Osteocyte (in vitro differentiated cells): ENCODE measurements at regions not wholly inside any gene's neighbourhood (a gene's known extent, or its start where the extent isn't known, plus 50 kb on each side); places are given as distances from the start of the nearest gene placed in this dataset.
"Not testable (repeated sequence)": the region's sequence is repeated elsewhere in the genome, so short reads cannot be mapped to it uniquely, and the experiment has no call there.

Experiments used
- DNase-seq: peaks from one replicate; pipeline ENCODE4 v3.0.0; 2021; ENCODE audit warnings: mixed read lengths; ENCODE audit not compliant: unreplicated experiment; ENCODE audit errors: extremely low spot score
- H3K27ac Mint-ChIP-seq: one replicate; pipeline ENCODE4 v1.8.0; 2021; ENCODE audit warnings: mild to moderate bottlenecking, mixed read lengths; ENCODE audit not compliant: unreplicated experiment
- H3K27me3 Mint-ChIP-seq: one replicate; pipeline ENCODE4 v1.8.0; 2021; ENCODE audit warnings: mixed read lengths; ENCODE audit not compliant: unreplicated experiment
- H3K36me3 Mint-ChIP-seq: one replicate; pipeline ENCODE4 v1.8.0; 2021; ENCODE audit warnings: mixed read lengths; ENCODE audit not compliant: unreplicated experiment
- H3K4me1 Mint-ChIP-seq: one replicate; pipeline ENCODE4 v1.8.0; 2021; ENCODE audit warnings: mixed read lengths; ENCODE audit not compliant: unreplicated experiment
- H3K4me3 Mint-ChIP-seq: one replicate; pipeline ENCODE4 v1.8.0; 2021; ENCODE audit warnings: mild to moderate bottlenecking, moderate library complexity, mixed read lengths; ENCODE audit not compliant: unreplicated experiment
- H3K9me3 Mint-ChIP-seq: one replicate; pipeline ENCODE4 v1.8.0; 2021; ENCODE audit warnings: mixed read lengths; ENCODE audit not compliant: unreplicated experiment
- CTCF ChIP-seq: fragments of 200-600 bp; sonication (generic); IDR thresholded peaks from 2 replicates; pipeline ENCODE4 v1.5.0; 2021; ENCODE audit warnings: antibody characterized with exemption, mild to moderate bottlenecking, moderate library complexity

- H3K4me3 Mint-ChIP-seq: no peak overlapping the region
- no peaks in the 10 kb centered on the region for H3K9me3 Mint-ChIP-seq
- TF ChIP-seq CTCF: no peak
- peak; percentile 38 for DNase-seq
- H3K4me1 Mint-ChIP-seq: no peaks in the 10 kb centered on the region
- H3K27ac Mint-ChIP-seq: no peak overlapping the region
- no peaks in the 10 kb centered on the region for H3K27me3 Mint-ChIP-seq
- H3K36me3 Mint-ChIP-seq: no peaks in the 10 kb centered on the region
Measured at GRCh38 chr15:26197060-26197459, 333.9 kb upstream of the ATP10A start.

GRCh38 chr15:26191193-26191592 is 328.1 kb upstream of the ATP10A start:
- H3K4me1 Mint-ChIP-seq: no peaks in the 10 kb centered on the region
- H3K27ac Mint-ChIP-seq: no peak overlapping the region
- H3K36me3 Mint-ChIP-seq: no peaks in the 10 kb centered on the region
- no peak overlapping the region for H3K4me3 Mint-ChIP-seq
- H3K27me3 Mint-ChIP-seq: no peaks in the 10 kb centered on the region
- no peaks in the 10 kb centered on the region for H3K9me3 Mint-ChIP-seq
- TF ChIP-seq CTCF: no peak
- no peak for DNase-seq

GRCh38 chr15:26186138-26186537 is 323.0 kb upstream of the ATP10A start:
- H3K36me3 Mint-ChIP-seq, H3K4me3 Mint-ChIP-seq, H3K27ac Mint-ChIP-seq, H3K9me3 Mint-ChIP-seq, H3K27me3 Mint-ChIP-seq, H3K4me1 Mint-ChIP-seq, DNase-seq: not testable (repeated sequence)

- TF ChIP-seq CTCF: no peak
- Mint-ChIP-seq H3K9me3 (no peaks in the 10 kb centered on the region), H3K4me1 (no peaks in the 10 kb centered on the region), H3K27me3 (no peaks in the 10 kb centered on the region), H3K36me3 (no peaks in the 10 kb centered on the region), H3K27ac (no peak overlapping the region), H3K4me3 (no peak overlapping the region)
- no peak for DNase-seq
Measured at GRCh38 chr15:26182441-26182840, 319.3 kb upstream of the ATP10A start.

- Mint-ChIP-seq H3K4me3 (no peak overlapping the region), H3K9me3 (no peaks in the 10 kb centered on the region), H3K4me1 (no peaks in the 10 kb centered on the region)
Measured at GRCh38 chr15:26179906-26180305, 316.8 kb upstream of the ATP10A start.

More at GRCh38 chr15:26179906-26180305, 316.8 kb upstream of the ATP10A start:
- peak; percentile 16 for TF ChIP-seq CTCF
- Mint-ChIP-seq H3K27me3 (no peaks in the 10 kb centered on the region), H3K36me3 (no peaks in the 10 kb centered on the region), H3K27ac (no peak overlapping the region)
- DNase-seq: no peak
